GM21717 (cell line): ENCODE measurements at regions not wholly inside any gene's neighbourhood (a gene's known extent, or its start where the extent isn't known, plus 50 kb on each side); places are given as distances from the start of the nearest gene placed in this dataset.
"Not testable (repeated sequence)": the region's sequence is repeated elsewhere in the genome, so short reads cannot be mapped to it uniquely, and the experiment has no call there.

Source experiments
- ATAC-seq: cut with Tn5 transposase; IDR thresholded peaks from one replicate; pipeline ENCODE4 v1.9.1; 2021; ENCODE audit warnings: mild to moderate bottlenecking, moderate library complexity; ENCODE audit not compliant: unreplicated experiment

DNA sequence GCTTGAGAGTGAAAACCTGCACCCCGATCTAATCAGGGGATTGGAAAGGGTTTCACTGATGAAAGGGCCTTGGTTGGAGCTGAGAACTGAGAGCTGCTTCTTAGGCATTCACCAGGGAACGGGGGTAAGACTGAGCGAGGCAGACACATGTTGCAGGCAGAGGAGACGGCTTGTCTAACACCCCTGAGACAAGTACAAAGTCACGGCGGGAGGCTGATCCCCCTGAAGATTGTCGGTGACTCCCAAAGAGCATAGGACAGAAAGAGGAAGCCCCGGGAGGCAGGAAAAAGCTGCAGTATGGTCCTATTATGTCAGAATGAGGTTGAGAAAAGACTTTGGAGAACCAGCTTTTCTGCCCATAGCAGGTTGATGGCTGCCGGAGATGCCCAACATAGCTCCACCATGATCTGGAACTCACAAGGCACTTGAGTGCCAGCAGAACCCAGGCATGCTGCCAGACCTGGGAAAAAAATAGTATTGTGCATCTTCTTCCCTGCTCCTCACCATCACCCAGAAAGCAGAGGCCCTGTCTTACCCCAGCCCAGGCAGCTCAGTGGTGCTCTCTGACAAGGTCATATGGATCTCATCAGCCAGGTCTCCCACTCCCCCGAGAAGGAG is 463.9 kb upstream of the PROX1 start:
- ATAC-seq = no peak

- ATAC-seq = no peak
Observed at GRCh38 chr1:213526306-213526705, 461.5 kb upstream of the PROX1 start.

- ATAC-seq = no peak
Observed at GRCh38 chr1:213530611-213531320, 457.0 kb upstream of the PROX1 start.

- ATAC-seq = no peak
Observed at GRCh38 chr1:213531369-213532310, 456.1 kb upstream of the PROX1 start.

- ATAC-seq = no peak
Observed at GRCh38 chr1:213533125-213533524, 454.6 kb upstream of the PROX1 start.

DNA sequence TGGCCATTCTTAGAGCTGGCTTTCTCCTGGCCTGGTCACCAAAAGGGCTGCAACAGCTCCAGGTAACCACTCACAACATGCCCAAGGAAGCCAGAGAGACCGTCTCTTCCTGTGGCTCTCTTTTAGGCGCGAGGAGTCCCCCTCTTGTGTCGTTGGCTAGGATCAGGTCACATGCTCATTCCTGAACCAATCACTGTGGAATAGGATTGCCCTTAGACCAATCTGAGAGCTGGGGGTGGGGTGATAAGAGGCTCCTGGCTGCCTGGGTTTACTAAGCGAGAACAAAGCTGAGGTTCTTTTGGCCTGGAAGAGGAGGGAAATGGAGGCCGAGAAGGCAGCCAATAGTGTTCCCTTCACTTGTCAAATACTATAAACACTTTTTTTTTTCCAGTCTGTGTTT is 452.1 kb upstream of the PROX1 start:
- ATAC-seq = no peak

- no peak for ATAC-seq
Observed at GRCh38 chr1:213538251-213538650, 449.5 kb upstream of the PROX1 start.

DNA sequence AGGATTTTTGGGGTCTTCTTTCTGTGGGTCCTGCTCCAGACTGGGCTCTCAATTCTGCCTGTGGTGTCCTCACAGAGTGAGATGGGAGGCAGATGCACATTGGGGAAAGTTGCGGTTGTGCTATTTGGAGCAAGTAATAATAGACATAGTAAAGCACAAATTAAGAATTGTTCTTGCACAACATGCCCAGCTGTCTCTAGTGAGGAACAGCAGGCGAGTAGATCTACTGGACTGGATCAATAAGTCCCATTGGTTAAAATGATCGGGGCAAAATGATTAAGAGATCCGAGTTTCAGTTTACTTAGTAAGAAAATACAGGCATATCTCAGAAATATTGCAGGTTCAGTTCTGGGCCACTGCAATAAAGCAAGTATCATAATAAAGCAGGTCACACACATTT is 448.3 kb upstream of the PROX1 start:
- no peak for ATAC-seq

GRCh38 chr1:213541641-213542040 is 446.1 kb upstream of the PROX1 start:
- no peak for ATAC-seq

DNA sequence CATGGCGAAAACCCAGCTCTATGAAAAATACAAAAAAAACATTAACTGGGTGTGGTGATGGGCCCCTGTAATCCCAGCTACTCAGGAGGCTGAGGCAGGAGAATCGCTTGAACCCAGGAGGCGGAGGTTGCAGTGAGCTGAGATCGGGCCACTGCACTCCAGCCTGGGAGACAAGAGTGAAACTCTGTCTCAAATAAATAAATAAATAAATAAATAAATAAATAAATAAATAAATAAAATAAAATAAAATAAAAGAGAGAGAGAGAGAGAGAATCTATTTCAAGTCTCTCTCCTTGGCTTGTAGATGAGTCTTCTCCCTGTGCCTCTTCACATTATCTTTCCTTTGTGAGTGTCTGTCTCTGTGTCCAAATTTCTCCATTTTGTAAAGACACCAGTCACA is 442.6 kb upstream of the PROX1 start:
- not testable (repeated sequence) for ATAC-seq

DNA sequence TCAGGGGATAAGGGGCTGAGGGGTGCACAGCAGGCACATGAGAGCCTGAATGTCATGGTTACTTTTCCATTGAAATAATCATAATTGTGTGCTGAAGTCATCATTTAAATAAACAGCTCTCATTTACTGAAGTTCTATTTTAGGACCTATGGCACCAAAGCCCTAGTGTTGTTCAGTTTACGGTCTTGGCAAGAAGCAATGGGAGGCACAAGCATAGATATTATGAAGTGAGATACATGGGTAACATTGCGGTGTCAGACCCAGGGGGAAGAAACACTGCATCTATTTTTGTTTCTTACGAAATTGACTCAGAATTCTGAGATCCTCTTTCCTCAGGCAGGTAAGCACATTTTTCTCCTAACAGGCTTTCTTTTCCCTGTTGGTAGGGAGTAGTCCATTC is 437.8 kb upstream of the PROX1 start:
- ATAC-seq = no peak

DNA sequence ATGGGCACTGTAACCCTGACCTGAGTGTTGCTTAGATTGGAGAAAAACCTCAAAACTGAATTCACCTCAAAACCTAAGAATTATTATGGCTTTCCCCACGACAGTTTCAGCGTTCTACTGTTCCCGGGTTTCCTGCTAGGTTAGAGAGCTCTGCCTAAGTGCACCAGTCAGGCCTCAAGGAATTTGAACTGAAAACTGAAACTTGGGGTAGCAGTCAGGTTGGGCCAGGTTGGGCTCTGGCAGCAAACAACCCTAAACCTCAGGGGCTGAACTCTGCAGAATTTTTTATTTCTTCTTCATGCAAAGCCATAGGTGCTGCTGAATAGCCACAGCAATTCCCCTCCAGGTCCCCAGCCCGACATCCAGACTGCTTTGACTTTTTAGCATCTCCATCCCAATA is 437.0 kb upstream of the PROX1 start:
- no peak for ATAC-seq

DNA sequence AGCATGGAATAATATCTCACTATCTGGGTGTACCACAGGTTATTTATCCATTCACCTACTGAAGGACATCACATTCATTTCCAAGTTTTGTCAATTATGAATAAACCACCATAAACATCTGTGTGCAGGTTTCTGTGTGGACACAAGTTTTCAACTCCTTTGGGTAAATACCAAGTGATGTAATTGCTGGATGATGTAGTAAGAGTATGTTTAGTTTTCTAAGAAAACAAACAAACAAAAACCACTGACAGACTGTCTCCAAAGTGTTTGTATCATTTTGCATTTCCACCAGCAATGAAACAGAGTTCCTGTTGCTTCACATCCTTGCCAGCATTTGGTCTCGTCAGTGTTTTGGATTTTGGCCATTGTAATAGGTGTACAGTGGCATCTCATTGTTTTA is 435.7 kb upstream of the PROX1 start:
- no peak for ATAC-seq

DNA sequence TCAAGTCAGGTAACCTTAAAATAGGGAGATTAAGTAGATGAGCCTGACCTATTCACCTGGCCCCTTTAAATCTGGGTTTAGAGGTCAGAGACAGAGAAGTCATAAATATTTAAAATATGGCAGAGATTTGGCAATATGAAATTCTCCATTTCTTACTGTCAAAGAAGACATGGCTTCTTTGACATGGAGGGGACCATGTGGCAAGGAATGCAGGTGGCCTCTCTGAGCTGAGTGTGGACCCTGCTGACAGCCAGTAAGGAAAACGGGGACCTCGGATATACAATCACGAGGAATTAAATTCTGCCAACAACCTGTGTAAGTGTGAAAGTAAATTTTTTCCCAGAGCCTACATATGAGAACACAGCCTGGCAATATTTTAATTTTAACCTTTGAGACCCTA is 427.5 kb upstream of the PROX1 start:
- no peak for ATAC-seq

GRCh38 chr1:213561870-213562269 is 425.9 kb upstream of the PROX1 start:
- no peak for ATAC-seq

DNA sequence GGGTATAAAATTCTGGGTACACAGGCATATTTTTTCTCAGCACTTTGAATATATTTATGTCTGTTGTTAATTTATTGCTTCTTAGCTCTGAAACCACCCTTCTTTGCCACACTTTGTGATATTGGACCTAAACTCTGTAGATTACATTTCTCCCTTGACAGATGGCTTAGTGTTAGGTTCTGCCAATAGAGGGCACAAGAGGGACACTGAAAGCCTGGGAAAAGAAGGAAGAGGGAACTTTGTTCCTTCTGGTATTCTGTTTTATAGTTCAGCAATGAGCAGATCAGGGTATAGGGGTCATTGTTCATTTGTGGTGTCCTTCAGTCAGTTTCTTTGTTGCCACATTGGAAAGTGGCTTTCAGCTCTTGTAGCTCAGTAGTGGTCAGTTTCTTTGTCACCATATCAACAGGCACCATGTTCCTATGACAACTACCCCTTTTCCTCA is 423.5 kb upstream of the PROX1 start:
- ATAC-seq = no peak

- ATAC-seq = no peak
Observed at GRCh38 chr1:213568929-213569815, 418.6 kb upstream of the PROX1 start.

- no peak for ATAC-seq
Observed at GRCh38 chr1:213569816-213570150, 418.0 kb upstream of the PROX1 start.

DNA sequence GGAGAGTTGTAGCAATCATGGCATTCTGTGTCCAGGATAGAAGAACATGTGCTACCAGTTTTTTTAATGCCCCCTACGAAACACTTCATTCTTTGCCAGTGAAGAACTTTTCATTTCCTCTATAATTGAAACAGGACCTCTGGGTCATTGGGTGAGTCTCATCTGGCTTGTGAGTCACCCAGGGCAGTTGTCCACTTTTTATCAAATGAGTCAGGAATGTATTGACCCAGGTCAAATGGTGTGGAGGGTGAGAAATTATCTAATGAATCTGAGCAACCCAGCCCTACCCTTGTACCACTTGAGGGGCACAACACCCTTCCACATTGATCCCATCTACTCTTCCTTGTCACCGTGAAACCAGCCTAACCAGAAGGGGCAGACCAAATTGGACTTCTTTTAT is 417.3 kb upstream of the PROX1 start:
- ATAC-seq = no peak

- ATAC-seq = no peak
Observed at GRCh38 chr1:213571419-213571818, 416.4 kb upstream of the PROX1 start.

DNA sequence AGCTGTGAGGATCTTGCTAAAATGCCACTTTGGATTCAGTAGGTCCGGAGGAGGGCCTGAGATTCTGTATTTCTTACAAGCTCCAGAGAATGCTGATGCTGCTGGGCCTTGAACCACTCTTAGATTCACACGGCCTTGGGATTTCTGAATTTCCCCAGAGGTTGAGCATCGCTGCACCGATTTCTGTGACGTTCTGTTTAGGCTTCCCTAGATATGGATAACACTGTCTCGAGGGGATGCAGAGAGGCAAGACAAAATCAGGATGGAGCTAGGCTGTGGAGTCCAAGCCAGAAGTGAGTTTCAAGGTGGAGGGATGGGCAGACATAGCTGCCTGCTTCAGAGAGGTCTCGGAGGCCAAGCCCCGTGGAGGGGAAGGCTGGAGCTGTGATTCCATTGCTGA is 415.9 kb upstream of the PROX1 start:
- ATAC-seq = no peak
